MM.1S (cell line): ENCODE measurements at regions not wholly inside any gene's neighbourhood (a gene's known extent, or its start where the extent isn't known, plus 50 kb on each side); places are given as distances from the start of the nearest gene placed in this dataset.

ENCODE experiments used
- DNase-seq: peaks from one replicate; pipeline ENCODE4 v3.0.0-alpha.2; 2015
- H2AFZ ChIP-seq: fragments of 300-600 bp; sonication (generic); 2 replicates; pipeline ENCODE4 v1.6.0; 2016; ENCODE audit warnings: antibody characterized with exemption, low read length
- H3F3A ChIP-seq: fragments of 300-600 bp; sonication (generic); 2 replicates; pipeline ENCODE4 v1.6.1; 2016; ENCODE audit warnings: mild to moderate bottlenecking, antibody characterized with exemption, low read length, moderate library complexity, mixed read lengths; ENCODE audit not compliant: insufficient read depth
- H3K27ac ChIP-seq: fragments of 300-600 bp; sonication (generic); 2 replicates; pipeline ENCODE4 v1.5.1; 2016; ENCODE audit warnings: mild to moderate bottlenecking, low read length
- H3K27me3 ChIP-seq: fragments of 300-600 bp; sonication (generic); replicated peaks from 2 replicates; pipeline ENCODE4 v1.6.0; 2016; ENCODE audit warnings: low read length; ENCODE audit not compliant: insufficient read depth
- H3K36me3 ChIP-seq: fragments of 300-600 bp; sonication (generic); replicated peaks from 2 replicates; pipeline ENCODE4 v1.6.1; 2016; ENCODE audit warnings: mild to moderate bottlenecking, low read length, mixed read lengths; ENCODE audit not compliant: insufficient read depth
- H3K4me1 ChIP-seq: fragments of 300-600 bp; sonication (generic); 2 replicates; pipeline ENCODE4 v1.6.1; 2016; ENCODE audit warnings: low read length, mixed read lengths
- H3K4me2 ChIP-seq: fragments of 300-600 bp; sonication (generic); 2 replicates; pipeline ENCODE4 v1.6.0; 2016; ENCODE audit warnings: low read depth, low read length
- H3K4me3 ChIP-seq: fragments of 300-600 bp; sonication (generic); 2 replicates; pipeline ENCODE4 v1.5.1; 2016; ENCODE audit warnings: low read length, mixed read lengths
- H3K79me2 ChIP-seq: fragments of 300-600 bp; sonication (generic); 2 replicates; pipeline ENCODE4 v1.6.1; 2016; ENCODE audit warnings: mixed run types, low read length, mixed read lengths
- H3K9ac ChIP-seq: fragments of 300-600 bp; sonication (generic); 2 replicates; pipeline ENCODE4 v1.6.1; 2016; ENCODE audit warnings: low read length, mixed read lengths
- H3K9me2 ChIP-seq: fragments of 300-600 bp; sonication (generic); replicated peaks from 2 replicates; pipeline ENCODE4 v1.6.1; 2016; ENCODE audit warnings: mild to moderate bottlenecking, low read length, mixed read lengths; ENCODE audit not compliant: insufficient read depth
- H3K9me3 ChIP-seq: fragments of 300-600 bp; sonication (generic); replicated peaks from 2 replicates; pipeline ENCODE4 v1.6.1; 2016; ENCODE audit warnings: mild to moderate bottlenecking, low read length, mixed read lengths; ENCODE audit not compliant: insufficient read depth
- H4K20me1 ChIP-seq: fragments of 300-600 bp; sonication (generic); 2 replicates; pipeline ENCODE4 v1.6.1; 2016; ENCODE audit warnings: mild to moderate bottlenecking, low read length, moderate library complexity, mixed read lengths; ENCODE audit not compliant: insufficient read depth
- CTCF ChIP-seq: fragments of 300-600 bp; sonication (generic); IDR thresholded peaks from 2 replicates; pipeline ENCODE4 v1.5.1; 2016; ENCODE audit warnings: antibody characterized with exemption, low read length, mixed read lengths
- EZH2 ChIP-seq: fragments of 300-600 bp; sonication (generic); optimal IDR thresholded peaks from 2 replicates; pipeline ENCODE3; 2017; ENCODE audit warnings: low read depth, mild to moderate bottlenecking, antibody characterized with exemption, low read length, mixed read lengths
- EZH2phosphoT487 ChIP-seq: fragments of 300-600 bp; sonication (generic); IDR thresholded peaks from 2 replicates; pipeline ENCODE4 v1.6.1; 2018; ENCODE audit warnings: antibody characterized with exemption, low read length

DNA sequence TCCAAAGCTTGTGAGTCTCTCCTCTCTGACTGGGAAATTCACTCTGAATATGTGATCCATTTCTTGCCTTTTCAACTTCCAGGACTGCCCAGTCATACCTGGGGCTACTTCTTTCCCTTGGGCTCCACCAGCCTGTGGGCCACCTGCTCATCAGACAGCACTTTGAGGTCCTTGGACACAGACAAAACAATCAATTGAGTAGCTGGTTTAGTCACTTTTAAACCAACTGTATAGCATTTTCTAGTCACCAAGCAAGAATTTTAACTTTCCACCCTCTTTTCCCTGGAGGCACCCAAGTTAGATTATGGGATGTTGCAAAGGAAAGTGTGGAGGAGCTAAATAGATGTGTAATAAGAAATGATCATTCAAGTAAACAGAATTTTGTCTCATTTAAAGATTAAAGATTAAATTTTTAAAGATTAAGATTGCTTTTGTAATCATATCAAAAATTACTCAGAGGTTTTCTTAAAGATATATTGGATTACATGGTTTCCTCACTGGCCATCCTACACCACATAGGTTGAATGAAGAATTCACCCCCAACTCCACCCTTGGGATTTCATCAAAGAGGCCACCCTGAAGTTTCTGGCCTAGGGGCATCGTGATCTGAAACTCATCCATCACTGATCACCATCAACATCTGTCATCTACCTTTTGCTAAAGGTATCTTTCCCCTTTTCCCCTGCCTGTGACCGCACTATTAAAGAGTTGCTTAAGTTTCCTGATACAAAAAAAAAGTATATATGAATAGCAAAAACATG, 219.2 kb upstream of the NR5A2 start:
- Histone ChIP-seq H3K27ac (no peak overlapping the region), H3K9me3 (no peaks in the 10 kb centered on the region), H3K9me2 (no peaks in the 10 kb centered on the region), H2AFZ (no peak overlapping the region), H3K9ac (no peak overlapping the region), H3K4me3 (no peak overlapping the region), H3K36me3 (no peaks in the 10 kb centered on the region), H3K4me1 (no peaks in the 10 kb centered on the region), H3K79me2 (no peaks in the 10 kb centered on the region), H4K20me1 (no peaks in the 10 kb centered on the region), H3F3A (no peaks in the 10 kb centered on the region), H3K4me2 (no peak overlapping the region), H3K27me3 (no peaks in the 10 kb centered on the region)
- no peak for TF ChIP-seq EZH2phosphoT487
- TF ChIP-seq EZH2: no peak
- TF ChIP-seq CTCF: no peak
- DNase-seq: no peak

GRCh38 chr1:199809311-199809710, 218.2 kb upstream of the NR5A2 start:
- Histone ChIP-seq H3K9ac (no peak overlapping the region), H3K79me2 (no peaks in the 10 kb centered on the region), H4K20me1 (no peaks in the 10 kb centered on the region), H3K4me1 (no peaks in the 10 kb centered on the region), H3K27ac (no peak overlapping the region), H3K36me3 (no peaks in the 10 kb centered on the region), H3K4me3 (no peak overlapping the region), H3K4me2 (no peak overlapping the region), H2AFZ (no peak overlapping the region), H3K9me2 (no peaks in the 10 kb centered on the region), H3K9me3 (no peaks in the 10 kb centered on the region), H3F3A (no peaks in the 10 kb centered on the region), H3K27me3 (no peaks in the 10 kb centered on the region)
- DNase-seq: no peak
- TF ChIP-seq EZH2phosphoT487 (no peak), EZH2 (no peak), CTCF (no peak)

DNA sequence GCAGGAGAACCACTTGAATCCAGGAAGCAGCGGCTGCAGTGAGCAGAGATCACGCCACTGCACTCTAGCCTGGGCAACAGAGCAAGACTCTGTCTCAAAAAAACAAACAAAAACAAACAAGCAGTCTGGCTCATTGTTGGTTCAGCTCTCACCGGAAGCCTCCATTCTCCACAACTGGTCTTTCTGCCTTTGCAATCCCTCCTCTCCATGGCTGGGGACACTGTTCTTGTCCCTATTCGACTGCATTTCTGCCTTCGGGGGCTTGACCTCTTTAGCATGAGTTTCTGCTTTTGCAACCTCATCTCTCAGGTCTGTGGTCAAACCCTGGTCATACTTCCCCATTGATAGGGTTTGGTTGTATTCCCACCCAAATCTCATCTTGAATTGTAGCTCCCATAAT, 216.3 kb upstream of the NR5A2 start:
- no peaks in the 10 kb centered on the region for H4K20me1 ChIP-seq
- TF ChIP-seq EZH2phosphoT487 (no peak), EZH2 (no peak), CTCF (no peak)
- no peak overlapping the region for H2AFZ ChIP-seq
- no peaks in the 10 kb centered on the region for H3K9me3 ChIP-seq
- no peaks in the 10 kb centered on the region for H3K4me1 ChIP-seq
- H3K9ac ChIP-seq: no peak overlapping the region
- no peaks in the 10 kb centered on the region for H3K9me2 ChIP-seq
- H3K79me2 ChIP-seq: no peaks in the 10 kb centered on the region
- no peak for DNase-seq
- no peak overlapping the region for H3K27ac ChIP-seq
- no peak overlapping the region for H3K4me2 ChIP-seq
- no peak overlapping the region for H3K4me3 ChIP-seq
- no peaks in the 10 kb centered on the region for H3F3A ChIP-seq
- no peaks in the 10 kb centered on the region for H3K36me3 ChIP-seq
- no peaks in the 10 kb centered on the region for H3K27me3 ChIP-seq
